ENCODE measurements at regions not wholly inside any gene's neighbourhood (a gene's known extent, or its start where the extent isn't known, plus 50 kb on each side); places are given as distances from the start of the nearest gene placed in this dataset.

DNA sequence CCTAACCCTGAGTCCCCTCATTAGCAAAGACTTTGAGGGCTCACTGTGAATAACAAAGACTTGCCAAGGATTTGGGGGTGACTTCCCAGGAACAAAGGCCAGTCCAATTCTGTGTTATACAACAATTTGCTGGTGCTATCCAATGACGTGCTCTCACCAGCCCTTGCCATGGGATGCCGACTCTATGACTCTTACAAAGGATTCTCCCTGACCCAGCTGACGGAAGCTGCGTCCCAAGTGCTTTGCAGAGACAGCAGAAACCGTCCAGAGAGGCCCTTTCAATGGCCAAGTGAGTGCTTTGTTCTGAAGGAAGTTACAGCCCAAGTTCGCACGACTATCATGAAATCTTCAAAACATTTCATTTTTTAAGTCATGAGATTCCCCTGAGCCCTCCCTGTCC lies 345.3 kb upstream of the TNRC6C start:
- TF ChIP-seq CEBPB (IDR thresholded peaks at IDR 0.05) (no peak), NFIC (IDR thresholded peaks at IDR 0.05) (no peak), FOXM1 (IDR thresholded peaks at IDR 0.05; ENCODE audit: borderline replicate concordance, low read depth) (no peak)

DNA sequence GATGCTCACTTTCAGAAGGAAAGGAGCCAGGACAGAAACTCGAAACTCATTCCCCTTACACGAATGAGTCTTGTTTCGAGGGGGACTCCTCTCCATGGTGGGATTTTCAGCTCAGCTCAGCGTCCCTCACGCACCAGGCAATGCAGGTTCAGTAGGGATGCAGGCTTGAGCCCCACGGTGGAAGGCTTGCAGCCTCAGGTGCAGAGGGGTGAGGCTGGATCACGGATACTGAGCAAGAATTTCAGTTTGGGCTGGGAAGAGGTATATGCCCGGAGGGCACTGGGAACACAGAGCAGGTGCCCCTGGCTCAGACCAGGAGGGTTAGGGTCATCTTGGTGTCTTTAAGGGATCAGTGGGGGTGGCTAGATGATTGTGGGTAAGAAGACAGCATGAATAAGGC lies 344.9 kb upstream of the TNRC6C start:
- TF ChIP-seq EGR1 (IDR thresholded peaks at IDR 0.05) (no peak), TCF12 (IDR thresholded peaks at IDR 0.05; ENCODE audit: low read depth) (no peak), EP300 (IDR thresholded peaks at IDR 0.05; ENCODE audit: borderline replicate concordance) (no peak), YY1 (IDR thresholded peaks at IDR 0.05; ENCODE audit: low read depth) (no peak), CEBPB (IDR thresholded peaks at IDR 0.05) (no peak)
- TF ChIP-seq, protein P1, sequence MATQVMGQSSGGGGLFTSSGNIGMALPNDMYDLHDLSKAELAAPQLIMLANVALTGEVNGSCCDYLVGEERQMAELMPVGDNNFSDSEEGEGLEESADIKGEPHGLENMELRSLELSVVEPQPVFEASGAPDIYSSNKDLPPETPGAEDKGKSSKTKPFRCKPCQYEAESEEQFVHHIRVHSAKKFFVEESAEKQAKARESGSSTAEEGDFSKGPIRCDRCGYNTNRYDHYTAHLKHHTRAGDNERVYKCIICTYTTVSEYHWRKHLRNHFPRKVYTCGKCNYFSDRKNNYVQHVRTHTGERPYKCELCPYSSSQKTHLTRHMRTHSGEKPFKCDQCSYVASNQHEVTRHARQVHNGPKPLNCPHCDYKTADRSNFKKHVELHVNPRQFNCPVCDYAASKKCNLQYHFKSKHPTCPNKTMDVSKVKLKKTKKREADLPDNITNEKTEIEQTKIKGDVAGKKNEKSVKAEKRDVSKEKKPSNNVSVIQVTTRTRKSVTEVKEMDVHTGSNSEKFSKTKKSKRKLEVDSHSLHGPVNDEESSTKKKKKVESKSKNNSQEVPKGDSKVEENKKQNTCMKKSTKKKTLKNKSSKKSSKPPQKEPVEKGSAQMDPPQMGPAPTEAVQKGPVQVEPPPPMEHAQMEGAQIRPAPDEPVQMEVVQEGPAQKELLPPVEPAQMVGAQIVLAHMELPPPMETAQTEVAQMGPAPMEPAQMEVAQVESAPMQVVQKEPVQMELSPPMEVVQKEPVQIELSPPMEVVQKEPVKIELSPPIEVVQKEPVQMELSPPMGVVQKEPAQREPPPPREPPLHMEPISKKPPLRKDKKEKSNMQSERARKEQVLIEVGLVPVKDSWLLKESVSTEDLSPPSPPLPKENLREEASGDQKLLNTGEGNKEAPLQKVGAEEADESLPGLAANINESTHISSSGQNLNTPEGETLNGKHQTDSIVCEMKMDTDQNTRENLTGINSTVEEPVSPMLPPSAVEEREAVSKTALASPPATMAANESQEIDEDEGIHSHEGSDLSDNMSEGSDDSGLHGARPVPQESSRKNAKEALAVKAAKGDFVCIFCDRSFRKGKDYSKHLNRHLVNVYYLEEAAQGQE (IDR thresholded peaks at IDR 0.05; ENCODE audit: low read depth), result no peak
- TF ChIP-seq, protein P2, sequence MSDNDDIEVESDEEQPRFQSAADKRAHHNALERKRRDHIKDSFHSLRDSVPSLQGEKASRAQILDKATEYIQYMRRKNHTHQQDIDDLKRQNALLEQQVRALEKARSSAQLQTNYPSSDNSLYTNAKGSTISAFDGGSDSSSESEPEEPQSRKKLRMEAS (IDR thresholded peaks at IDR 0.05), result no peak
- TF ChIP-seq, protein P3, sequence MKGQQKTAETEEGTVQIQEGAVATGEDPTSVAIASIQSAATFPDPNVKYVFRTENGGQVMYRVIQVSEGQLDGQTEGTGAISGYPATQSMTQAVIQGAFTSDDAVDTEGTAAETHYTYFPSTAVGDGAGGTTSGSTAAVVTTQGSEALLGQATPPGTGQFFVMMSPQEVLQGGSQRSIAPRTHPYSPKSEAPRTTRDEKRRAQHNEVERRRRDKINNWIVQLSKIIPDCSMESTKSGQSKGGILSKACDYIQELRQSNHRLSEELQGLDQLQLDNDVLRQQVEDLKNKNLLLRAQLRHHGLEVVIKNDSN (IDR thresholded peaks at IDR 0.05), result no peak

DNA sequence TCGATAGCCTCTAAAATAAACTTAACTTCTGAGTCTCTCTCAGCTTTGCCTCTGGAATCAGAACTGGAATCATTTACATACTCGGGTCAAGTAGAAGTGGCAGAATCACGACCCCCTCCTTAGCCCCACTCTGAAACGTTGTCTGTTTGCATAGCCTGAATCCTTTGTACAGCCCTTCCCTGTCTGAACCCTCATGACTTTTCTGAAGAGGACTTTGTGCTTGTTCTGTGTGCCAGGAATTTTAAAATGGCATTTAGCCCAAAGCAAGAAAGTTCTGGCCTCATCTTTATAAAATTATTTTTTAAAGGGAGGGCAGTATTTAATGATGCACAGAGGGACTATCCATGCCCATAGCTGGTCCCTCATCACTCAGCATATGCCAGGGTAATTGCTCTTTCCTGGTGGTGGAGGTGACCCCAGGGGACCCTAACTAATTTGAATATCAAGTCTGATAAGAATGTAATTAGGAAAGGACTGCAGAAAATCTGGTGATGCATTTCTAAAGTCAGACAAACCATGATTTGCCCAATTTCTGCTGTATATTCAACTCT lies 342.7 kb upstream of the TNRC6C start:
- TF ChIP-seq, protein P3 (IDR thresholded peaks at IDR 0.05), result no peak
- TF ChIP-seq YY1 (IDR thresholded peaks at IDR 0.05; ENCODE audit: low read depth), result no peak

DNA sequence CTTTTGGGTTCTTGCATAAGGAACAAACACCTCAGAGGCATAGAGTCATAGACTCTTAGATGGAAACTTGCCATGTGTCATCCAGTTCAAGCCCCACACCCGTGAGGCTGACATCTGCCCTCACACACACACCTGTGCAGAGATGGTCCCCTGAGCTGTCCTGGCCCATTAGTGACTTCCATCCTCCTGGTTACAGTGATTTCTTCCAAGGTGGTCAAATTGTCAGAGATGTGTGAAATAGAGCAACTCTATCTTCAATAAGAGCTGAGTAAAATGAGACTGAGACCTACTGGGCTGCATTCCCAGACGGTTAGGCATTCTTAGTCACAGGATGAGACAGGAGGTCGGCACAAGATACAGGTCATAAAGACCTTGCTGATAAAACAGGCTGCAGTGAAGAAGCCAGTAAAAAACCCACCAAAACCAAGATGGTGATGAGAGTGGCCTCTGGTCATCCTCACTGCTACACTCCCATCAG lies 342.2 kb upstream of the TNRC6C start:
- TF ChIP-seq, protein P1 (IDR thresholded peaks at IDR 0.05; ENCODE audit: low read depth), result no peak
- TF ChIP-seq TCF12 (IDR thresholded peaks at IDR 0.05; ENCODE audit: low read depth) (no peak), NFIC (IDR thresholded peaks at IDR 0.05) (no peak), CREB1 (IDR thresholded peaks at IDR 0.05; ENCODE audit: low read depth) (no peak), ZBTB7A (IDR thresholded peaks at IDR 0.05; ENCODE audit: low read depth) (no peak), FOXM1 (IDR thresholded peaks at IDR 0.05; ENCODE audit: borderline replicate concordance, low read depth) (no peak), RAD21 (IDR thresholded peaks at IDR 0.05; ENCODE audit: low read depth) (no peak), CEBPB (IDR thresholded peaks at IDR 0.05) (no peak), TAF1 (IDR thresholded peaks at IDR 0.05; ENCODE audit: low read depth) (no peak), EGR1 (IDR thresholded peaks at IDR 0.05) (no peak), YY1 (IDR thresholded peaks at IDR 0.05; ENCODE audit: low read depth) (no peak), EP300 (IDR thresholded peaks at IDR 0.05; ENCODE audit: borderline replicate concordance) (no peak), TEAD4 (IDR thresholded peaks at IDR 0.05) (no peak)
- TF ChIP-seq, protein P3 (IDR thresholded peaks at IDR 0.05), result no peak
- TF ChIP-seq, protein P2 (IDR thresholded peaks at IDR 0.05), result no peak

DNA sequence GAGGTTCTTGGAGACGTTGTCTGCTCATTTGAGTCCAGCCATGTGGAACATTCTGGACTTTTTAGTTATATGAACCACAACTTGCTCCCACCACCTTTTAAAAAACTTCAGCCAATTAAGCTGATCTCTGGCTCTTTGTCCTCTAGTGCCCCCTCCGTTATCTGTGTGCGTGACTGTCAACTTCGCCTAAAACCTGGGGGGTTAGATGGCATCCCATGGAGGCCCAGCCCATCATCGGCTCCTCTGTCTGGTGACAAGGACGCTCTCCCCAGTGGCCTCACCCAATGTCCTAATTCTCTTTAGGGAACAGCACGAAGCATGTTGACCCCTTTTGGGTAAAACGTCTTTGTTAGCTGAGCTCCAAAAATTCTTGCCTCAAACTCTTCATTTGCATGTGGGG lies 341.0 kb upstream of the TNRC6C start:
- TF ChIP-seq ZBTB7A (IDR thresholded peaks at IDR 0.05; ENCODE audit: low read depth) (no peak), YY1 (IDR thresholded peaks at IDR 0.05; ENCODE audit: low read depth) (no peak), EGR1 (IDR thresholded peaks at IDR 0.05) (no peak), TCF12 (IDR thresholded peaks at IDR 0.05; ENCODE audit: low read depth) (no peak), TEAD4 (IDR thresholded peaks at IDR 0.05) (no peak), NFIC (IDR thresholded peaks at IDR 0.05) (no peak)
- TF ChIP-seq, protein P3 (IDR thresholded peaks at IDR 0.05), result no peak

DNA sequence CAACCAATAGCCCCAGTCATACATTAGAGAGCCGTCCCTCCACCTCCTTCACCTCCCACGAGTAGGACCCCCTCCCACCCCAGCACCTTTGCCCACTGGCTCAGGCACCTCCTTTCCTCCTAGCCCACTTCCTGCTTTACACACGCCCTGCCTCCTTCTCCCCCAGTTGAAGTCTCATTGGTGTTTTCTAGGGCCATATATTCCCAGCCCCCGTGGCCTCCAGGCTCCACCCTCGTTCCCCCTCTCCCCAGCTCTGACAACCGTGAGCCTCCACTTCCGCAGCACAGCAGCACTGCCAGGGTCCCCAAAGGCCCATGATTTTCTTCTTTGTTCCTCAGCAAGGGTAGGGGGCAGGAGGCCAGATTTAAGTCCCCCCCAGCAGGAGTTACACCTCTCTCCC lies 340.3 kb upstream of the TNRC6C start:
- TF ChIP-seq EP300 (IDR thresholded peaks at IDR 0.05; ENCODE audit: borderline replicate concordance) (no peak), RAD21 (IDR thresholded peaks at IDR 0.05; ENCODE audit: low read depth) (no peak), EGR1 (IDR thresholded peaks at IDR 0.05) (no peak)

All from Ishikawa (cell line).